Endothelial cell (in vitro differentiated cells): ENCODE measurements at regions not wholly inside any gene's neighbourhood (a gene's known extent, or its start where the extent isn't known, plus 50 kb on each side); places are given as distances from the start of the nearest gene placed in this dataset.

Experiments
- DNase-seq: peaks from one replicate; pipeline ENCODE4 v3.0.0; 2021; ENCODE audit warnings: low spot score
- H3K27ac Mint-ChIP-seq: one replicate; pipeline ENCODE4 v1.8.0; 2021; ENCODE audit warnings: mixed read lengths, inconsistent platforms; ENCODE audit not compliant: unreplicated experiment
- H3K27me3 Mint-ChIP-seq: one replicate; pipeline ENCODE4 v1.8.0; 2021; ENCODE audit warnings: mild to moderate bottlenecking, moderate library complexity, mixed read lengths, inconsistent platforms; ENCODE audit not compliant: unreplicated experiment
- H3K36me3 Mint-ChIP-seq: one replicate; pipeline ENCODE4 v1.8.0; 2021; ENCODE audit warnings: mild to moderate bottlenecking, low read depth, mixed read lengths, inconsistent platforms; ENCODE audit not compliant: unreplicated experiment
- H3K4me1 Mint-ChIP-seq: one replicate; pipeline ENCODE4 v1.8.0; 2021; ENCODE audit warnings: mild to moderate bottlenecking, mixed read lengths, inconsistent platforms; ENCODE audit not compliant: unreplicated experiment
- H3K4me3 Mint-ChIP-seq: one replicate; pipeline ENCODE4 v1.8.0; 2021; ENCODE audit warnings: mild to moderate bottlenecking, mixed read lengths, inconsistent platforms; ENCODE audit not compliant: unreplicated experiment
- H3K9me3 Mint-ChIP-seq: one replicate; pipeline ENCODE4 v1.8.0; 2021; ENCODE audit warnings: mixed read lengths, inconsistent platforms; ENCODE audit not compliant: unreplicated experiment
- TF ChIP-seq, protein P1 (sequence below): fragments of 200-600 bp; sonication (generic); IDR thresholded peaks from one replicate; pipeline ENCODE4 v1.5.0; 2021; ENCODE audit warnings: antibody characterized with exemption; ENCODE audit not compliant: unreplicated experiment

DNA sequence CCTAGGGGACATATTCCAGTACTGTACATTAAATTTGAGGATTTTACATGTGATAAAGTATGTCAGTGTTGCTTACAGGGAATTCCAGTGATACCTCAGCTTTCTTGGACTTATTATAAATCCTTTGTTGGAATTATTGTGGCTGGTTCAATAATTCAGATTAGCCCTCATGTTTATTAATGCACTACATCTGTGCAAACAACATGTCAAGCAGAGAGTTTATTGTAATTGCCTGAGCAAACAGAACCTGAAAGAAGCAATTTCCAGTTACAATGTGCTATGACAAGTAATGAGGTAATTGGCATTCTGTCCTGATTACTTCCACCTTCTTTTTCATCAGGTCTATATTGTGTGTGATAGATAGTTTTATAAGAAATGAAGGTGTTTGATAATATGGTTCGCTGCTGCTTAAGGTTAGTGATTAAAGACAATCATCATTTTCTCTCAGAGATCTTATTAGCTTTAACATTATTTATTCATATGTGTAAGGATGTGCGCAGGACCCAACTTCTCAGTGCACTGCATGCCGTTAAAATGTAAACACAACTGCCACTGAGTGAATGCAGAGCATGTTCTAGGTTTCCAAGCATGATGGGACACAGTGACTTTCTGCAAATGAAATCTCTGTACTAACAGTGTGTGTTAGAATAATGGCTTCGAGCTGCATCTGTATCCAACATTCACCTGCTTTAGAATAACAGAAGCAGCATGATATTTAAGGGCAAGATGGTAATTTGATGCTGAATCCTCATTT, 973.7 kb upstream of the POU3F3 start:
- H3K9me3 Mint-ChIP-seq = no peaks in the 10 kb centered on the region
- H3K36me3 Mint-ChIP-seq = no peaks in the 10 kb centered on the region
- TF ChIP-seq, protein P1, sequence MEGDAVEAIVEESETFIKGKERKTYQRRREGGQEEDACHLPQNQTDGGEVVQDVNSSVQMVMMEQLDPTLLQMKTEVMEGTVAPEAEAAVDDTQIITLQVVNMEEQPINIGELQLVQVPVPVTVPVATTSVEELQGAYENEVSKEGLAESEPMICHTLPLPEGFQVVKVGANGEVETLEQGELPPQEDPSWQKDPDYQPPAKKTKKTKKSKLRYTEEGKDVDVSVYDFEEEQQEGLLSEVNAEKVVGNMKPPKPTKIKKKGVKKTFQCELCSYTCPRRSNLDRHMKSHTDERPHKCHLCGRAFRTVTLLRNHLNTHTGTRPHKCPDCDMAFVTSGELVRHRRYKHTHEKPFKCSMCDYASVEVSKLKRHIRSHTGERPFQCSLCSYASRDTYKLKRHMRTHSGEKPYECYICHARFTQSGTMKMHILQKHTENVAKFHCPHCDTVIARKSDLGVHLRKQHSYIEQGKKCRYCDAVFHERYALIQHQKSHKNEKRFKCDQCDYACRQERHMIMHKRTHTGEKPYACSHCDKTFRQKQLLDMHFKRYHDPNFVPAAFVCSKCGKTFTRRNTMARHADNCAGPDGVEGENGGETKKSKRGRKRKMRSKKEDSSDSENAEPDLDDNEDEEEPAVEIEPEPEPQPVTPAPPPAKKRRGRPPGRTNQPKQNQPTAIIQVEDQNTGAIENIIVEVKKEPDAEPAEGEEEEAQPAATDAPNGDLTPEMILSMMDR = no peak
- no peaks in the 10 kb centered on the region for H3K4me1 Mint-ChIP-seq
- H3K27me3 Mint-ChIP-seq = no peaks in the 10 kb centered on the region
- no peak for DNase-seq
- no peak overlapping the region for H3K27ac Mint-ChIP-seq
- no peak overlapping the region for H3K4me3 Mint-ChIP-seq

DNA sequence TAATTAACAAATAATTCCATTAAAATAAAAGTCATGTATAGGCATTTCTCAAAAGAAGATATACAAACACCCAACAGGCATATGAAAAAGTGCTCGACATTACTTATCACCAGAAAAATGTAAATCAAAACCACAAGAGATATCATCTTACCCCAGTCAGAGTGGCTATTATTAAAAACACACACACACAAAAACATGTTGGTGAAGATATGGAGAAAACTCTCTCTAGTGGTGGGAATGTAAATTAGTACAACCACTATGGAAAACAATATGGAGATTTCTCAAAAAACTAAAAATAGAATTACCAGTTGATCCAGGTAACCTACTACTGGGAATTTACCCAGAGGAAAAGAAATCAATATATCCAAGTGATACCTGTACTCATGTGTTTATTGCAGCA, 966.3 kb upstream of the POU3F3 start:
- Mint-ChIP-seq H3K4me1 (no peaks in the 10 kb centered on the region), H3K9me3 (no peaks in the 10 kb centered on the region), H3K4me3 (no peak overlapping the region), H3K27ac (no peak overlapping the region), H3K36me3 (no peaks in the 10 kb centered on the region), H3K27me3 (no peaks in the 10 kb centered on the region)
- DNase-seq = no peak
- TF ChIP-seq, protein P1 = no peak

- no peak for DNase-seq
- Mint-ChIP-seq H3K4me1 (no peaks in the 10 kb centered on the region), H3K9me3 (no peaks in the 10 kb centered on the region), H3K36me3 (no peaks in the 10 kb centered on the region), H3K27me3 (no peaks in the 10 kb centered on the region), H3K4me3 (no peak overlapping the region), H3K27ac (no peak overlapping the region)
- TF ChIP-seq, protein P1 = no peak
Observed at GRCh38 chr2:103896182-103896581, 957.7 kb upstream of the POU3F3 start.

DNA sequence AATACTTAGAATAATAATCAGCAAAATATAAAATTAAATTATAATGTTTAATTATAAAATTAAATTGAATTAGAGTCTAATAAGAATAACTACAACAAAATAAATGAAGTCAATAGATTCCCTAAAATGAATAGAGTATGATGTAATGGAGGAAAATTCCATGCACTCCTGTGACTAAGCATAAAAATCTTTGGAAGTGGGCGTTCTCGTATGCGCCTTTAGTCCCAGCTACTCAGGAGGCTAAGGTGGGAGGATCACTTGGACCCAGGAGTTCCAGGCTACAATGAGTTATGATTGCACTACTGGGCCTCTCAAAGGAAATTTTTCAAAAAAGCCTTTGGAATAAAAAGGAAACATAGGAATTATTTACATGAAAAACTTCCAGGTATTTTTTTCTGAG, 955.4 kb upstream of the POU3F3 start:
- TF ChIP-seq, protein P1 = no peak
- Mint-ChIP-seq H3K9me3 (no peaks in the 10 kb centered on the region), H3K27me3 (no peaks in the 10 kb centered on the region), H3K27ac (no peak overlapping the region), H3K4me3 (no peak overlapping the region), H3K4me1 (no peaks in the 10 kb centered on the region), H3K36me3 (no peaks in the 10 kb centered on the region)
- DNase-seq = no peak

DNA sequence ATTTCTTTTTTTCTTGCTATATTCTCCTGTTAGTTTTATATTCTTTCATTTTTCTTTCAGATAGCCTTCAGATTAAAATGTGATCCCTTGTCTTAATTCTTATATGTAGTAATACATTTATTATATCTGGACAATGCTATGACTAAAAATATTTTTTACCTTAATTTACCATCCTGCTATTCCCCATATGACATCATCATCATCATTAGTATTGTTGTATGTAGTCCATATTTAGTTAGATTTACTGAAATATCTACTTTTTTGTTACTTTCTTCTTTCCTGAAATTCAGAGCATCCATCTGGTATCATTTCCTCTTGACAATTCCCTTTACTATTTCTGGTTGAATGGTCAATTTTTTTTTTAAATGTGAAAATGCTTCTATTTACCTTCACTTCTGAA, 951.6 kb upstream of the POU3F3 start:
- Mint-ChIP-seq H3K4me1 (no peaks in the 10 kb centered on the region), H3K27me3 (no peaks in the 10 kb centered on the region), H3K9me3 (no peaks in the 10 kb centered on the region), H3K36me3 (no peaks in the 10 kb centered on the region), H3K27ac (no peak overlapping the region), H3K4me3 (no peak overlapping the region)
- TF ChIP-seq, protein P1 = no peak
- no peak for DNase-seq
